Cardiac muscle cell (in vitro differentiated cells and primary cell): ENCODE measurements at regions not wholly inside any gene's neighbourhood (a gene's known extent, or its start where the extent isn't known, plus 50 kb on each side); places are given as distances from the start of the nearest gene placed in this dataset.

ENCODE experiments used
- DNase-seq, 2 donors: peaks; one replicate each; pipeline versions ENCODE4 v3.0.0 to v3.0.0-alpha.2; 2010 to 2017; ENCODE audit warnings: low read depth in 1 of 2, low spot score in 1 of 2
- H3K27ac ChIP-seq: fragments of 200-600 bp; sonication (generic); 2 replicates; pipeline ENCODE4 v1.5.1; 2016
- H3K27me3 ChIP-seq: fragments of 200-600 bp; sonication (generic); 2 replicates; pipeline ENCODE4 v1.6.0; 2016; ENCODE audit warnings: control low read depth
- H3K36me3 ChIP-seq: fragments of 200-600 bp; sonication (generic); 2 replicates; pipeline ENCODE4 v1.5.1; 2016; ENCODE audit warnings: control low read depth
- H3K4me1 ChIP-seq: fragments of 200-600 bp; sonication (generic); 2 replicates; pipeline ENCODE4 v1.8.1; 2017; ENCODE audit warnings: low read depth, mild to moderate bottlenecking, mixed run types
- H3K4me3 ChIP-seq: fragments of 200-600 bp; sonication (generic); 2 replicates; pipeline ENCODE4 v1.5.1; 2016; ENCODE audit warnings: mild to moderate bottlenecking
- H3K9me3 ChIP-seq: fragments of 200-600 bp; sonication (generic); 2 replicates; pipeline ENCODE4 v1.5.1; 2017; ENCODE audit warnings: low read depth, mild to moderate bottlenecking, control low read depth
- TF ChIP-seq, protein P1 (sequence below): IDR thresholded peaks from 2 replicates; pipeline ENCODE4 v1.5.1; 2012; ENCODE audit warnings: low read depth, mild to moderate bottlenecking, low read length

DNA sequence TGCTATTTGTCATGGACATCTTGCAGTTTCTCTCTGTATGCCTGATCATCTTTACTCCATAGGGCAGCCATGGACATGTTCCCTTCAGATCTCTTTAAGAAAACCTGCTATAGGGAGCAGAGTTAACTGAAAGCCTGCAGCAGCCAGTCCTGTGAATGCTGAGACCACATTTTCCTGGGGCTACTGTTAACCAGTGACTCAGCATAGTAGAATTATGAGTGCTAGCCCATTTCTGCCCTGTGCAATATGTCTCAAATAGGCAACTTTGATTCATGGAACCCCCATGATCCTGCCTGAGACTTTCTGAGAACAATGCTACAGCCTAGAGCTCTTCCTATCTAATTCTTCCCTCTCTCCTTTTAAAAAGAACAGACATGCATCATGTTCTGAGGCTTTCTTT lies 624.2 kb downstream of the CHSY3 start:
- Histone ChIP-seq H3K27ac (no peak overlapping the region), H3K4me1 (no peaks in the 10 kb centered on the region), H3K9me3 (no peaks in the 10 kb centered on the region), H3K36me3 (no peaks in the 10 kb centered on the region), H3K4me3 (no peak overlapping the region), H3K27me3 (no peaks in the 10 kb centered on the region)
- peak in 1 of 2 donors; percentile 40 for DNase-seq
- TF ChIP-seq, protein P1, sequence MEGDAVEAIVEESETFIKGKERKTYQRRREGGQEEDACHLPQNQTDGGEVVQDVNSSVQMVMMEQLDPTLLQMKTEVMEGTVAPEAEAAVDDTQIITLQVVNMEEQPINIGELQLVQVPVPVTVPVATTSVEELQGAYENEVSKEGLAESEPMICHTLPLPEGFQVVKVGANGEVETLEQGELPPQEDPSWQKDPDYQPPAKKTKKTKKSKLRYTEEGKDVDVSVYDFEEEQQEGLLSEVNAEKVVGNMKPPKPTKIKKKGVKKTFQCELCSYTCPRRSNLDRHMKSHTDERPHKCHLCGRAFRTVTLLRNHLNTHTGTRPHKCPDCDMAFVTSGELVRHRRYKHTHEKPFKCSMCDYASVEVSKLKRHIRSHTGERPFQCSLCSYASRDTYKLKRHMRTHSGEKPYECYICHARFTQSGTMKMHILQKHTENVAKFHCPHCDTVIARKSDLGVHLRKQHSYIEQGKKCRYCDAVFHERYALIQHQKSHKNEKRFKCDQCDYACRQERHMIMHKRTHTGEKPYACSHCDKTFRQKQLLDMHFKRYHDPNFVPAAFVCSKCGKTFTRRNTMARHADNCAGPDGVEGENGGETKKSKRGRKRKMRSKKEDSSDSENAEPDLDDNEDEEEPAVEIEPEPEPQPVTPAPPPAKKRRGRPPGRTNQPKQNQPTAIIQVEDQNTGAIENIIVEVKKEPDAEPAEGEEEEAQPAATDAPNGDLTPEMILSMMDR: no peak

DNA sequence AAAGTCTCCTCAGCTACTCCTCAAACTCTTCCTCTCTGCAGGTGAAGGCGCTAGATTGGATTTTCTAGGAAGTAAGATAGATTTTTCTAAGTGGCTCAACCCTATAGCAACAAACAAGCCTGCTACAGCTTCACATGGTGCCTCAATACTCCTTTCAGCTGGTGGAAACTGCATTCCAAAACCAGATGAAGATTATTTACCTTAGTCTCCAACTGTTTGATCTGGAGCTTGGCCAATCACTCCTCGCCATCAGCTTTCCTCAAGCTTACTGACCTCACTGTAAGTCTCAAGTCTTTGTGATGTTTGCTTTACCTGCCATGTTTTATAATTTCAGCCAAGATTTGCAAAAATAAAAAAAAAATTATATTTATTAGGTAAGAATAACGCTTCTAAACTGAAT lies 622.4 kb downstream of the CHSY3 start:
- H3K4me3 ChIP-seq: no peak overlapping the region
- no peaks in the 10 kb centered on the region for H3K36me3 ChIP-seq
- DNase-seq: no peak
- no peak overlapping the region for H3K27ac ChIP-seq
- no peaks in the 10 kb centered on the region for H3K9me3 ChIP-seq
- TF ChIP-seq, protein P1: no peak
- H3K4me1 ChIP-seq: no peaks in the 10 kb centered on the region
- no peaks in the 10 kb centered on the region for H3K27me3 ChIP-seq

DNA sequence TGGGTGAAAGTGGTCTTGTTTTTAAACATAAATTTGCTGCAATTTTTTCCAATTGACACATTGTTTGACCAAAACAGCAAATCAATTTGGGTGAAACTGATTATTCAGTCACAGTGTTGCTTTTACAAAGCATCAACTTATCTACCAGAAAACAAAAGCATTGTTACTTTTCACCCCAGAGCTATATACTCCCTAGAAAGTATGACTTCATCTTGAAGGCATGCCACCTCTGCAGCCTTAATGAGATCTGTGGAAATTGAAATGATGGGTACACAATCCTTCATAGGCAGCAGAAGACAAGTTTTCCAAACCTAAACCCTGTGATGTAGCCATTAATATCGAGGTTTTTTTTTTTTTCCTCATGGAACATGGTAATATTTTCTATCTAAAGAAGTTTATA lies 615.9 kb downstream of the CHSY3 start:
- no peaks in the 10 kb centered on the region for H3K36me3 ChIP-seq
- peak in 1 of 2 donors; percentile 32 for DNase-seq
- TF ChIP-seq, protein P1: no peak
- no peaks in the 10 kb centered on the region for H3K9me3 ChIP-seq
- no peak overlapping the region for H3K4me3 ChIP-seq
- H3K27me3 ChIP-seq: no peaks in the 10 kb centered on the region
- no peak overlapping the region for H3K27ac ChIP-seq
- H3K4me1 ChIP-seq: no peaks in the 10 kb centered on the region

DNA sequence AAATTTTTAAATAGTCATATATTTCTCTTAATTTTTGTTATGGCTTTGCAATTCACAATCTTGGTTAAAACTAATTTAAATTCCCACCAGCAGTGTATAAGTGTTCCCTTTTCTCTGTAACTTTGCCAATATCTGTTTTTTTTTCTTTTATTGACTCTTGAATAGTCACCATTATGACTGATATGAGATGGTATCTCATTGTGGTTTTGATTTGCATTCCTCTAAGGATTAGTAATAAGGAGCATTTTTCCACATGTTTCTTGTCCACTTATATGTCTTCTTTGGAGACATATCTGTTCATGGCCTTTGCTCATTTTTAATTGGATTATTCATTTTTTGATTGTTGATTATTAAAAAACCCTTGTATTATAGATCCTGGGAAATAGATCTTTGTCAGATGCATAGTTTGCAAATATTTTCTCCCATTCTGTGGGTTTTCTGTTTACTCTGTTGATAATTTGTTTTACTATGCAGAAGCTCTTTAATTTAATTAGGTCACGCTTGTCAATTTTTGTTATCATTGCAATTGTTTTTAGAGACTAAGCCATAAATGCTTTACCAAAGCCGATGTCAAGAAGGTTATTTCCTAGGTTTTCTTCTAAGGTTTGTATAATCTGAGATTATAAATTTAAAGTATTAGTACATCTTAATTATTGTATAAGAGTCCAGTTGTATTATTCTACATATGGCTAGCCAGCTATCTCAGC lies 610.9 kb downstream of the CHSY3 start:
- Histone ChIP-seq H3K4me3 (no peak overlapping the region), H3K27ac (no peak overlapping the region), H3K27me3 (no peaks in the 10 kb centered on the region), H3K36me3 (no peaks in the 10 kb centered on the region), H3K9me3 (no peaks in the 10 kb centered on the region), H3K4me1 (no peaks in the 10 kb centered on the region)
- peak in 1 of 2 donors; percentile 47 for DNase-seq
- TF ChIP-seq, protein P1: no peak

DNA sequence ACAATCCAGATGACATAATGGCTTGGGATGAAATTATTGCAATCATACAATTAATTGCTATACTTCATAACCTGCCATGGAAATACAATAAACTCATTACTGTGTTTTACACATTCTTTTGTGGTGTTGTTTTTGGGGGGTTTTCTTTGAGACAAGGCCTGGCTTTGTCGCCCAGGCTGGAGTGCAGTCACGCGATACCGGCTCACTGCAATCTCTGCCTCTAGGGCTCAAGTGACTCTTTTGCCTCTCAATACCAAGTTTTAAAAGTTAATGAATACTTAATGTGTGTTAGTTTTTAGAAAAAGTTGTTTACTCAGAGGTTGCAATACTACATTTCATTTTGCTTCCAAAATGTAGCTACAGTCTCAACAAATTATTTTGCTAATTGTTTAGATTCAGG lies 598.4 kb downstream of the CHSY3 start:
- Histone ChIP-seq H3K27ac (no peak overlapping the region), H3K27me3 (no peaks in the 10 kb centered on the region), H3K4me3 (no peak overlapping the region), H3K9me3 (no peaks in the 10 kb centered on the region), H3K36me3 (no peaks in the 10 kb centered on the region), H3K4me1 (no peaks in the 10 kb centered on the region)
- TF ChIP-seq, protein P1: no peak
- no peak for DNase-seq
